Breast epithelium (tissue), 3 donors: ENCODE measurements at regions not wholly inside any gene's neighbourhood (a gene's known extent, or its start where the extent isn't known, plus 50 kb on each side); places are given as distances from the start of the nearest gene placed in this dataset.
"Not testable (repeated sequence)": the region's sequence is repeated elsewhere in the genome, so short reads cannot be mapped to it uniquely, and the experiment has no call there.

Experiments
- CTCF ChIP-seq, 3 donors: fragments of 450-650 bp; IDR thresholded peaks; one replicate each; pipeline ENCODE4 v1.5.1; 2016 to 2017; ENCODE audit warnings: antibody characterized with exemption in 3 of 3, mild to moderate bottlenecking in 3 of 3, moderate library complexity in 3 of 3
- POLR2A ChIP-seq: fragments of 450-650 bp; IDR thresholded peaks from one replicate; pipeline ENCODE4 v1.6.1; 2016; ENCODE audit warnings: antibody characterized with exemption, mild to moderate bottlenecking, moderate library complexity
- POLR2AphosphoS5 ChIP-seq, 3 donors: sonication (generic); formaldehyde crosslinking; IDR thresholded peaks; one replicate each; pipeline ENCODE4 v1.6.1; 2017; ENCODE audit warnings: antibody characterized with exemption in 3 of 3

- not testable (repeated sequence) for TF ChIP-seq POLR2A; CTCF (IDR thresholded peaks at IDR 0.05); POLR2AphosphoS5 (IDR thresholded peaks at IDR 0.05)
These were observed 1709.9 kb downstream of the TP53TG3F start for GRCh38 chr16:35169324-35169723.
